WERI-Rb-1 (cell line): ENCODE measurements at regions not wholly inside any gene's neighbourhood (a gene's known extent, or its start where the extent isn't known, plus 50 kb on each side); places are given as distances from the start of the nearest gene placed in this dataset.

Source experiments
- DNase-seq: peaks from one replicate; pipeline ENCODE4 v3.0.0-alpha.2; 2020
- H3K27ac ChIP-seq: fragments of 250-450 bp; sonication (Bioruptor Pico); 2 replicates; pipeline ENCODE4 v1.5.1; 2020; ENCODE audit warnings: mild to moderate bottlenecking, moderate library complexity
- H3K27me3 ChIP-seq: fragments of 250-450 bp; sonication (Bioruptor Pico); 2 replicates; pipeline ENCODE4 v1.5.1; 2021; ENCODE audit warnings: mild to moderate bottlenecking, low read depth, moderate library complexity; ENCODE audit not compliant: insufficient read depth, severe bottlenecking
- H3K36me3 ChIP-seq: fragments of 250-450 bp; sonication (Bioruptor Pico); 2 replicates; pipeline ENCODE4 v1.5.1; 2020; ENCODE audit warnings: mild to moderate bottlenecking, moderate library complexity
- H3K4me3 ChIP-seq: 2 replicates; pipeline ENCODE4 v1.5.1; 2011; ENCODE audit warnings: low read depth, mild to moderate bottlenecking, control low read depth, low read length
- H3K9me3 ChIP-seq: fragments of 250-450 bp; sonication (Bioruptor Pico); 2 replicates; pipeline ENCODE4 v1.5.1; 2021; ENCODE audit warnings: mild to moderate bottlenecking, moderate library complexity; ENCODE audit not compliant: severe bottlenecking
- CTCF ChIP-seq: IDR thresholded peaks from 2 replicates; pipeline ENCODE4 v1.5.1; 2011; ENCODE audit warnings: low read depth, mild to moderate bottlenecking, control low read depth, inconsistent platforms, low read length

GRCh38 chr3:117063930-117064329, 354.4 kb downstream of the TUSC7 start:
- H3K9me3 ChIP-seq, result no peaks in the 10 kb centered on the region
- TF ChIP-seq CTCF, result no peak
- no peak for DNase-seq

GRCh38 chr3:117068301-117068700, 358.7 kb downstream of the TUSC7 start:
- Histone ChIP-seq H3K27ac (no peak overlapping the region), H3K9me3 (no peaks in the 10 kb centered on the region)

More at GRCh38 chr3:117063930-117064329, 354.4 kb downstream of the TUSC7 start:
- no peaks in the 10 kb centered on the region for H3K36me3 ChIP-seq
- H3K4me3 ChIP-seq, result no peak overlapping the region
- peaks cover 62% of the 10 kb centered on the region for H3K27me3 ChIP-seq
- H3K27ac ChIP-seq, result no peak overlapping the region

GRCh38 chr3:117074826-117075225, 365.2 kb downstream of the TUSC7 start:
- Histone ChIP-seq H3K36me3 (no peaks in the 10 kb centered on the region), H3K27me3 (peaks cover 11% of the 10 kb centered on the region), H3K9me3 (no peaks in the 10 kb centered on the region), H3K4me3 (no peak overlapping the region), H3K27ac (no peak overlapping the region)
- no peak for DNase-seq
- no peak for TF ChIP-seq CTCF

More at GRCh38 chr3:117068301-117068700, 358.7 kb downstream of the TUSC7 start:
- DNase-seq, result no peak
- Histone ChIP-seq H3K36me3 (no peaks in the 10 kb centered on the region), H3K4me3 (no peak overlapping the region), H3K27me3 (peaks cover 38% of the 10 kb centered on the region)
- no peak for TF ChIP-seq CTCF

GRCh38 chr3:117079997-117080396, 370.4 kb downstream of the TUSC7 start:
- Histone ChIP-seq H3K4me3 (no peak overlapping the region), H3K36me3 (no peaks in the 10 kb centered on the region), H3K27me3 (peaks cover 39% of the 10 kb centered on the region), H3K27ac (no peak overlapping the region), H3K9me3 (no peaks in the 10 kb centered on the region)
- TF ChIP-seq CTCF, result no peak
- DNase-seq, result no peak

GRCh38 chr3:117080872-117081271, 371.3 kb downstream of the TUSC7 start:
- no peak for TF ChIP-seq CTCF
- no peak overlapping the region for H3K4me3 ChIP-seq
- no peak for DNase-seq
- no peak overlapping the region for H3K27ac ChIP-seq
- H3K36me3 ChIP-seq, result no peaks in the 10 kb centered on the region
- no peaks in the 10 kb centered on the region for H3K9me3 ChIP-seq
- H3K27me3 ChIP-seq, result peaks cover 42% of the 10 kb centered on the region

GRCh38 chr3:117084277-117084676, 374.7 kb downstream of the TUSC7 start:
- Histone ChIP-seq H3K36me3 (no peaks in the 10 kb centered on the region), H3K4me3 (no peak overlapping the region), H3K27me3 (peaks cover 45% of the 10 kb centered on the region), H3K27ac (no peak overlapping the region), H3K9me3 (no peaks in the 10 kb centered on the region)
- TF ChIP-seq CTCF, result no peak
- no peak for DNase-seq
